ENCODE measurements at regions not wholly inside any gene's neighbourhood (a gene's known extent, or its start where the extent isn't known, plus 50 kb on each side); places are given as distances from the start of the nearest gene placed in this dataset.
"Not testable (repeated sequence)": the region's sequence is repeated elsewhere in the genome, so short reads cannot be mapped to it uniquely, and the experiment has no call there.

GRCh38 chr11:38900211-38900610 lies 2302.2 kb upstream of the RAG2 start:
- intact Hi-C loops (cut with micrococcal nuclease), result no loop called here

DNA sequence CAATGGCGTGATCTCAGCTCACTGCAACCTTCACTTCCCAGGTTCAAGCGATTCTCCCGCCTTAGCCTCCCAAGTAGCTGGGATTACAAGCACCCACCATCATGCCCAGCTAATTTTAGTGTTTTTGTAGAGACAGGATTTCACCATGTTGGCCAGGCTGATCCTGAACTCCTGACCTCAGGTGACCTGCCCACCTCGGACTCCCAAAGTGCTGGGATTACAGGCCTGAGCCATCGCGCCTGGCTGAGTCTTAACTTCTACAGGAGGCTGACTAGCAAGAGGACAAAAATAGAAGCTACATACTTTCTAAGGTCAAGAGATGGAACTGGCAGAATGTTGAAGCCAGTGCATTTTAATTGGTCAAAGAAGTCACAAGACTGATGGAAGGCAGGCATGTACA lies 2296.2 kb upstream of the RAG2 start:
- intact Hi-C loops (cut with micrococcal nuclease), result not testable (repeated sequence)

GRCh38 chr11:38884145-38884865 lies 2286.3 kb upstream of the RAG2 start:
- intact Hi-C loops (cut with micrococcal nuclease), result no loop called here

DNA sequence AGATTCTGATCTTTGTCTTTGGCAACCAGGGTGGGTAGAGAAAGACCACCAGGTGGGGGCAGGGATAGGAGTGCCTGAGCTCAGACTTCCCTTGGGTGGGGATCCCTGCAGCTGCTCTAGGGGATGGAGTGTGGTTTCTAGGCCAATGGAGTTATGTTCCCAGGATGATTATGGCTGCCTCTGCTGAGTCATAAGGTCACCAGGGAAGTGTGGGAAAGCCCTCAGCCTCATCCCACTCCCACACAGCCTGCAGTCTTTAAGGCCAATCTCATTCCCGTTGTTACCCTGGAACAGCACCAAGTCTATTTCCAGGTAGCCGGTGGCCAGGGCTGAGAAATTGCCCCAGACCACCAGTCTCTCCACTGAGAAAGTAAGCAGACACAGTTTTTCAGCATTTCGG lies 2269.3 kb upstream of the RAG2 start:
- intact Hi-C loops (cut with micrococcal nuclease), result no loop called here

DNA sequence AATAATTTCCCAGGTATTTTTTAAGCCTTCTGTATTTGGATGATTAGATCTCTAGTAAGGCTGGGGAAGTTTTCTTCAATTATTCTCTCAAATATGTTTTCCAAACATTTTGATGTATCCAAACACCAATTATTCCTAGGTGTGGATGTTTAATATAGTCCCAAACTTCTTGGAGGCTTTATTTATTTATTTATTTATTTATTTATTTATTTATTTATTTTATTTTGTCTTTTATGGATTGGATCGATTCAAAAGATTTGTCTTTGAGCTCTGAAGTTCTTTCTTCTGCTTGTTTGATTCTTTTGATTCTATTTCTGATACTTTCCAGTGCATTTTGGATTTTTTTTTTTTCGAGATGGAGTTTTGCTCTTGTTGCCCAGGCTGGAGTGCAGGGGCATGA lies 2267.9 kb upstream of the RAG2 start:
- intact Hi-C loops (cut with micrococcal nuclease), result no loop called here

DNA sequence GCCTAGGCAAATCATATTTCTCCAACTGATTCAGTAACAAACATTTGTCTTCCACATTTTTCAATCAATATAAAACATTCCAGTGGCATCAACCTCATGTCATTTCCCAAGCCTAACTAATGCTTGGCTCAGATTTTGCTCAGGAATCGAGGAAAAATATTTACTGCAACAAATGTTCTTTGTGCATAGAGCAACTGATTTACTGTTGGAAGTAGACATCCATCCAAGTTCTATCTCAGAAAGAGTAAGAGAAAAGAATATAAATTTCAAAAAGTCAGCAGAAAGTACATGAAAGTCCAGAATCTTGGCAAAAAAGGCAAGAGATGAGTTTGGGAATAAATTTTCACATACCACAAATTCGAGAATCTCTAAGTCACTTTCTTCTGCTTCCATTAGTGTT lies 2245.0 kb upstream of the RAG2 start:
- intact Hi-C loops (cut with micrococcal nuclease), result no loop called here

- intact Hi-C loops (cut with micrococcal nuclease), result no loop called here
Measured at GRCh38 chr11:38839071-38839470, 2241.0 kb upstream of the RAG2 start.

- intact Hi-C loops (cut with micrococcal nuclease), result no loop called here
Measured at GRCh38 chr11:38835966-38836365, 2237.9 kb upstream of the RAG2 start.

GRCh38 chr11:38824573-38824972 lies 2226.5 kb upstream of the RAG2 start:
- intact Hi-C loops (cut with micrococcal nuclease), result no loop called here

GRCh38 chr11:38821786-38822185 lies 2223.8 kb upstream of the RAG2 start:
- intact Hi-C loops (cut with micrococcal nuclease), result not testable (repeated sequence)

DNA sequence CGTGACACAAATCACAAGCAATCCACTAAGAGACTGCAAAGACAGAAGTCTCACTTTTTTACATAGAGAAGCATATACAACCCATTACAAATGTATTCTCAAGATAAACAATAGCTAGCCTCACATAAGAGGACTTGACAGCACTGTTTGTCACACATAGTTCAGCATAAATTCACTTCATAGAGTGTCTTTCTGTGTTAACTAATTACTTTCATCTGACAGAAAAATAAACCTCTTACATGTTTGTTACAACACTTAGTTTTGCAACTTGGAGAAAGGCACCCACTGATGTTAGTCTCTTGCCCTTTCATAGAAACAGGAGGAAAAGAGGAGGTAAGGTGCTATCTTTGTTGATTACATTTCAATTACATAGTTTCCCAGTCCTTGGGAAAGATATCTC lies 2221.9 kb upstream of the RAG2 start:
- intact Hi-C loops (cut with micrococcal nuclease), result no loop called here

- intact Hi-C loops (cut with micrococcal nuclease), result no loop called here
Measured at GRCh38 chr11:38818720-38819119, 2220.7 kb upstream of the RAG2 start.

DNA sequence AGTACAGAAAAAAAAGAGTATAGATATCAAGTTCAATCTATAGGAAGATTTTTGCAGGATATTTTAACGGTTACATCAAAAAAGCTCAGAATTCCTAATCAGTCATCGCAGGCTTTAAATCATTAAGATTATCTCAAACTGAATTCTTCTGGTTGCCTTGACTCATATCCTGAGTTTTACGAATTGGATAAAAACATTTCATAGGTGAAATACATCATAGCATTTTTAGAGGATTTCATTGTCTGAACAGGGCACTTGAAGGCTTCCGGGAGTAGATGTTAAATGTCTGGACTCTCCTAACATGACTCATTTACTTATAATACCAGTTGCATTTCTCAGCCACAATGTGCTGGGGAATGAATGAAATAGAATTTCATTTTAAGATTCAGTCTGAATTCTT lies 2216.6 kb upstream of the RAG2 start:
- intact Hi-C loops (cut with micrococcal nuclease), result no loop called here

GRCh38 chr11:38809521-38809920 lies 2211.5 kb upstream of the RAG2 start:
- intact Hi-C loops (cut with micrococcal nuclease), result no loop called here

- intact Hi-C loops (cut with micrococcal nuclease), result no loop called here
Measured at GRCh38 chr11:38796281-38796680, 2198.2 kb upstream of the RAG2 start.

GRCh38 chr11:38795027-38795426 lies 2197.0 kb upstream of the RAG2 start:
- intact Hi-C loops (cut with micrococcal nuclease), result no loop called here

DNA sequence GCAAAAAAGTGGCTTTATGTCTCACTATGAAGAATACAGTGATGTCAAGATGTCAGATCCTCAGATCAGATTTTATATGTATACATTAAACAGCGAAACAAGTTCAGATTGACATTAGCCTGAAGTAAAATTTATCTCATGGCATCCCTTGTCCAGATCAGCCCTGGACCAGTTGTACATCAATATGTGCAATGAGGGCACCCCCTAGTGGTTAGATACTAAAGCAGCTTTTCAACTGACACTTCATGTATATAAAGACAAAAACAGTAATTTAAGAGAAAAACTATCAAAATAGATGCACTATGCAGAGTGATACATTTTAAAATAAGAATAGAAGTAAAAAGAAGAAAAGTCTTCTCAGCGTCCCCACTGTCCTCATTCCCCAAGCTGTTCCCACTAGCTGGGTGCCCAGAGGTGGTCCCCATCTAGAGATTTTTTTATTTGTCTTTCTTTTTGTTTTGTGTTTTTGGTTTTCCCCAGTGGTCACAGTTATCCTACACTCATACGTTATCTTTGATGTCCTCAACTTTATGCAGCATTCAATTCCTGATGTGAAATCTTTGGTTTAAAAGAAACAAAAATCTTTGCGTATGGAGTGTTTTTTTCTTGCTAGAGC lies 2193.4 kb upstream of the RAG2 start:
- intact Hi-C loops (cut with micrococcal nuclease), result loop anchor here (5.0 kb wide), 1 partner anchor 581 kb away; no protein-coding TSS in a partner anchor

DNA sequence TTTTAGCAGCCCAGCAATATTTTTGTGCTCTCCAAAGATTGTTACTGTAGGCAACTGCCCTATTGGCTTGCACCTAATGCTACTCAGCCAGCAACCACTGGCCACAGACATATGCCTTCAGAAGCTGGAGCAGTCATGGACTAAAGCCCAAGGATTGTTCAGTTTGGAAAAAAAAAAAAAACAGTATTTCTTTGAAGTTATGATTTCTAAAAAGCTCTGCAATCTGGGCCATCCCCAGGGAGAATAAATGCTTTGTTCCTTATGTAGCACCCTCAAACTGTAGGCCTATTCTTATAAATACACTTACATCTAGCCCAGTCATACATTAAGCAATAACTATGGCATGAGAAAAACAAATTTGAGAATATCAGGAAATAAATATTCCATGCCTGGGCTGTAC lies 2190.5 kb upstream of the RAG2 start:
- intact Hi-C loops (cut with micrococcal nuclease), result no loop called here

- intact Hi-C loops (cut with micrococcal nuclease), result no loop called here
Measured at GRCh38 chr11:38784164-38784563, 2186.1 kb upstream of the RAG2 start.

DNA sequence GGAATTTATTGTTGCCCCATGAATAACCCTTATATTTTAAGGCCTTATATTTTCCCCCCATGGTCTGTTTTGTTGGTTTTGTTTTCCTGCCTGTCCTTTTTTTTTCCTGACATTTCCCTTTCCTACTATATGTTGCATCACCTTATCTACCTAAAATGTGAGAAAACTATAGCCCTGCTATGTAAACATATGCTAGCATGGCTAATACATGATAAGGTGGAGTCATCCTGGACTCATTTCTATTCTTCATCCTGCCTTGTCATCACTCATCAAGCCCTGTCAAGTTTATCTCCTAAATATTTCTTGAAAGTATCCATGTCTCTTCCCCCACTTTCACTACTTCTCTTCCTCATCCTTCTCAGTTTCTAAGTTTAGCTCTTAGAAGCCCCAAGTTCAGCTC lies 2168.8 kb upstream of the RAG2 start:
- intact Hi-C loops (cut with micrococcal nuclease), result no loop called here

GRCh38 chr11:38759394-38759793 lies 2161.4 kb upstream of the RAG2 start:
- intact Hi-C loops (cut with micrococcal nuclease), result no loop called here

DNA sequence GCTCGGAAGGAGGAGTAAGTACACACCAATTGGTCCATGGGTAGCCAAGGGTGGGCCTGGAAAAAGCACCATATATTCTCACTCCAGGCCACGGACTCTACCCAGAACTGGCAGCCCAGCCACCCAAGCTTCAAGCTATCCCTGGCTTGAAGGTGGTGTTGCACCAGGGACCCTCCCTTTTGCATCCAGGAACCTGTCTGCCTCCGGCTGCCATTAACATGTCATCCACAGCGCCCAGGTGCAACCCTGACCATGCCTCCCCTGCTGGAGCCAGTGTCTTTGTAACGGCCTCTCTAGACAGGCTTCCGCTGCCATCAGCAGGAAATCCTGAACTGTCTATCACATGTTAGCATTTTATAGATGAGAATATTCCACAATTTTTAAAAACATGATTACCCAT lies 2158.5 kb upstream of the RAG2 start:
- intact Hi-C loops (cut with micrococcal nuclease), result no loop called here

GRCh38 chr11:38751421-38751820 lies 2153.4 kb upstream of the RAG2 start:
- intact Hi-C loops (cut with micrococcal nuclease), result no loop called here

Data from T-helper 2 cell treated with Interferon-gamma antibody and Interleukin-4, amounts not matched to agents 100 ng/mL and 5 ng/mL, for 36 hours (primary cell).